HCT116 (cell line): ENCODE measurements at regions not wholly inside any gene's neighbourhood (a gene's known extent, or its start where the extent isn't known, plus 50 kb on each side); places are given as distances from the start of the nearest gene placed in this dataset.

Experiments
- ATAC-seq: fragments of 200-7000 bp; cut with Tn5 transposase; 2 replicates; pipeline ENCODE4 v1.9.1; 2020; ENCODE audit warnings: mild to moderate bottlenecking, moderate library complexity
- BruUV-seq: library from RNA; stranded (reverse); fragments of 400-500 nt; replicated peaks from 2 replicates; lab custom pipeline; 2021; lab: Mats Ljungman, UMichigan
- CTCF ChIA-PET: fragments of 300-600 bp; sonication (Branson Sonifier 250); formaldehyde crosslinking; loops from one replicate; lab custom pipeline; 2021; ENCODE audit warnings: antibody characterized with exemption; lab: Charles Lee
- POLR2A ChIA-PET: fragments of 300-600, 350-600 bp; sonication (Branson Sonifier 250); formaldehyde crosslinking; loops from one replicate; lab custom pipeline; 2021; ENCODE audit warnings: antibody characterized with exemption; lab: Charles Lee
- RAD21 ChIA-PET, 2 experiments: fragments of 300-600 bp; sonication (Branson Sonifier 250); formaldehyde crosslinking; loops; one replicate each; lab custom pipeline; 2023; ENCODE audit warnings: low total read pairs in 2 of 2; ENCODE audit not compliant: uncharacterized antibody in 2 of 2, unreplicated experiment in 2 of 2, low non-redundant PET in 1 of 2; lab: Charles Lee
- DNase-seq: peaks from one replicate; pipeline ENCODE4 v3.0.0-alpha.2; 2010; ENCODE audit warnings: low read depth, low spot score
- H2AFZ ChIP-seq: fragments of 200-600 bp; shearing (Covaris generic), sonication (generic); 2 replicates; pipeline ENCODE4 v1.6.1; 2017; ENCODE audit warnings: low read depth, mixed run types, mixed read lengths, antibody characterized with exemption, low read length; ENCODE audit not compliant: poor library complexity, severe bottlenecking
- H3K27ac ChIP-seq: 2 replicates; pipeline ENCODE4 v1.5.1; 2012; ENCODE audit warnings: low read depth, low read length
- H3K27me3 ChIP-seq: fragments of 200-600 bp; sonication (generic); 2 replicates; pipeline ENCODE4 v1.6.1; 2016; ENCODE audit warnings: mixed run types, low read length, mixed read lengths; ENCODE audit not compliant: insufficient read depth
- H3K36me3 ChIP-seq, 2 experiments: fragments of 200-500 bp in 1 of 2; fragments of 200-600 bp in 1 of 2; sonication (Bioruptor generic) in 1 of 2; sonication (generic) in 1 of 2; 2 replicates each; pipeline versions ENCODE4 v1.5.1 to v1.6.1; 2014 to 2016; ENCODE audit warnings: low read length in 2 of 2, inconsistent platforms in 1 of 2, mixed read lengths in 1 of 2, mixed run types in 1 of 2; ENCODE audit not compliant: insufficient read depth in 2 of 2, control insufficient read depth in 1 of 2
- H3K4me1 ChIP-seq, 2 experiments: fragments of 200-600 bp in 1 of 2; sonication (generic) in 1 of 2; 2 replicates each; pipeline versions ENCODE4 v1.5.1 to v1.6.1; 2012 to 2017; ENCODE audit warnings: low read length in 2 of 2, inconsistent platforms in 1 of 2, mild to moderate bottlenecking in 1 of 2, mixed read lengths in 1 of 2, mixed run types in 1 of 2, moderate library complexity in 1 of 2; ENCODE audit not compliant: insufficient read depth in 2 of 2, control insufficient read depth in 1 of 2
- H3K4me2 ChIP-seq: fragments of 200-600 bp; sonication (generic); 2 replicates; pipeline ENCODE4 v1.6.1; 2017; ENCODE audit warnings: mixed run types, low read length, mixed read lengths
- H3K4me3 ChIP-seq, 2 experiments: fragments of 200-600 bp in 1 of 2; sonication (generic) in 1 of 2; replicated peaks in 1 of 2; 2 replicates each; pipeline ENCODE4 v1.5.1; 2011 to 2016; ENCODE audit warnings: low read length in 2 of 2, control low read depth in 1 of 2, low read depth in 1 of 2, mild to moderate bottlenecking in 1 of 2, mixed read lengths in 1 of 2, mixed run types in 1 of 2
- H3K79me2 ChIP-seq: fragments of 200-600 bp; sonication (generic); 2 replicates; pipeline ENCODE4 v1.6.1; 2017; ENCODE audit warnings: mild to moderate bottlenecking, mixed run types, low read length, moderate library complexity, mixed read lengths; ENCODE audit not compliant: insufficient read depth
- H3K9ac ChIP-seq: fragments of 200-600 bp; sonication (generic); 2 replicates; pipeline ENCODE4 v1.6.1; 2016; ENCODE audit warnings: low read length, mixed read lengths
- H3K9me2 ChIP-seq: fragments of 200-600 bp; sonication (generic), shearing (Covaris generic); 2 replicates; pipeline ENCODE4 v1.6.1; 2017; ENCODE audit warnings: mixed run types, mild to moderate bottlenecking, moderate library complexity; ENCODE audit not compliant: insufficient read depth
- H3K9me3 ChIP-seq, 2 experiments: fragments of 200-500 bp in 1 of 2; fragments of 200-600 bp in 1 of 2; sonication (Bioruptor generic) in 1 of 2; sonication (generic) in 1 of 2; 2 replicates each; pipeline ENCODE4 v1.6.1; 2014 to 2017; ENCODE audit warnings: low read length in 2 of 2, mixed read lengths in 2 of 2, inconsistent platforms in 1 of 2, low read depth in 1 of 2, mild to moderate bottlenecking in 1 of 2, mixed run types in 1 of 2, moderate library complexity in 1 of 2; ENCODE audit not compliant: control insufficient read depth in 1 of 2, insufficient read depth in 1 of 2
- H4K20me1 ChIP-seq: fragments of 200-600 bp; sonication (generic), shearing (Covaris generic); 2 replicates; pipeline ENCODE4 v1.6.1; 2017; ENCODE audit warnings: mixed run types, mild to moderate bottlenecking, moderate library complexity; ENCODE audit not compliant: insufficient read depth
- CEBPB ChIP-seq: IDR thresholded peaks from 2 replicates; pipeline ENCODE4 v1.6.1; 2012; ENCODE audit warnings: low read depth
- EGR1 ChIP-seq: IDR thresholded peaks from 2 replicates; pipeline ENCODE4 v1.6.1; 2012; ENCODE audit warnings: low read depth
- ELF1 ChIP-seq: IDR thresholded peaks from 2 replicates; pipeline ENCODE4 v1.6.1; 2012; ENCODE audit warnings: low read depth, borderline replicate concordance
- EZH2 ChIP-seq: fragments of 200-600 bp; sonication (generic); IDR thresholded peaks from 2 replicates; pipeline ENCODE4 v1.6.1; 2017; ENCODE audit warnings: antibody characterized with exemption, mixed run types
- EZH2phosphoT487 ChIP-seq: fragments of 200-600 bp; IDR thresholded peaks from 2 replicates; pipeline ENCODE4 v1.6.1; 2018; ENCODE audit warnings: antibody characterized with exemption, borderline replicate concordance
- FOSL1 ChIP-seq: IDR thresholded peaks from 2 replicates; pipeline ENCODE4 v1.6.1; 2012; ENCODE audit warnings: low read depth
- JUND ChIP-seq: IDR thresholded peaks from 2 replicates; pipeline ENCODE4 v1.6.1; 2012
- POLR2AphosphoS5 ChIP-seq: IDR thresholded peaks from 2 replicates; pipeline ENCODE4 v1.6.1; 2011; ENCODE audit warnings: mild to moderate bottlenecking, low read depth, low read length, moderate library complexity
- RAD21 ChIP-seq: IDR thresholded peaks from 2 replicates; pipeline ENCODE4 v1.6.1; 2012; ENCODE audit warnings: low read depth, mild to moderate bottlenecking
- SIN3A ChIP-seq: IDR thresholded peaks from 2 replicates; pipeline ENCODE4 v1.6.1; 2012; ENCODE audit warnings: low read depth
- SP1 ChIP-seq: IDR thresholded peaks from 2 replicates; pipeline ENCODE4 v1.6.1; 2012; ENCODE audit warnings: low read depth
- SRF ChIP-seq: IDR thresholded peaks from 2 replicates; pipeline ENCODE4 v1.6.1; 2012; ENCODE audit warnings: low read depth
- YY1 ChIP-seq: IDR thresholded peaks from 2 replicates; pipeline ENCODE4 v1.6.1; 2011; ENCODE audit warnings: low read length, low read depth, moderate library complexity, mild to moderate bottlenecking; ENCODE audit not compliant: insufficient replicate concordance; ENCODE audit errors: extremely low read depth
- ZFX ChIP-seq: fragments of 450-650 bp; IDR thresholded peaks from 2 replicates; pipeline ENCODE4 v1.6.1; 2017
- ZNF274 ChIP-seq: fragments of 200-500 bp; sonication (Bioruptor generic); IDR thresholded peaks from 2 replicates; pipeline ENCODE4 v1.6.1; 2014; ENCODE audit warnings: mild to moderate bottlenecking, low read depth, low read length, inconsistent platforms
- intact Hi-C: fragments of 100-400 bp; cut with micrococcal nuclease; formaldehyde crosslinking; loops from 2 replicates; pipeline ENCODE4 v1.10.0; 2022
- TF ChIP-seq, protein P1 (sequence below): IDR thresholded peaks from 2 replicates; pipeline ENCODE4 v1.6.1; 2012
- TF ChIP-seq, protein P2 (sequence below): IDR thresholded peaks from 2 replicates; pipeline ENCODE4 v1.6.1; 2011; ENCODE audit warnings: mild to moderate bottlenecking, low read length, moderate library complexity; ENCODE audit not compliant: insufficient replicate concordance; ENCODE audit errors: extremely low read depth
- TF ChIP-seq, protein P3 (sequence below), 3 experiments: fragments of 200-600 bp in 1 of 3; sonication (generic) in 1 of 3; IDR thresholded peaks in 2 of 3; conservative IDR thresholded peaks in 1 of 3; 2 replicates each; pipeline ENCODE4 v1.5.1; 2012 to 2017; ENCODE audit warnings: low read depth in 2 of 3, low read length in 2 of 3, antibody characterized with exemption in 1 of 3, borderline replicate concordance in 1 of 3, control low read depth in 1 of 3, mild to moderate bottlenecking in 1 of 3, mixed read lengths in 1 of 3, mixed run types in 1 of 3, moderate library complexity in 1 of 3; ENCODE audit not compliant: insufficient read depth in 1 of 3

DNA sequence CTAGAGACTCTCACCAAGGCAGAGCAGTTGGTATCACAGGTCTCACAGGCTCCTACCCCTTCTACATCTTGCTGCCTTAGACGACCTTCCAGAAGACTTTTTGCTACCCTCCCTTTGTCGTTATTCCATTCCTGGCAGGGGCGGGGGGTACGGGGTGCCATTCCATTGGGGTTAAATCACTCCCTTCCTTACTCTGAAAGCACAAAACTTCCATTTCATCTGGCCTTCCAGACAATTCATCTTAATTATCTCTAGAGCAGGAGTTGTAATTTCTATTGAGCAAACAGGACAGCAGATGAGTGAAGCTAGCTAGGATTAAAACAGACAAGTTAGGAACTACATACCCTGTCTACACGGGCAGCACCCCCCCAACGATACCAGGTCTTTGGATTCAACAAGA is 276.2 kb upstream of the TANK start:
- no peaks in the 10 kb centered on the region for H3K79me2 ChIP-seq
- H3K27me3 ChIP-seq, result no peaks in the 10 kb centered on the region
- ChIA-PET CTCF (no interaction called here), RAD21 (no interaction called here), POLR2A (no interaction called here)
- H3K9ac ChIP-seq, result no peak overlapping the region
- no peaks in the 10 kb centered on the region for H3K4me1 ChIP-seq
- H3K9me3 ChIP-seq, result no peaks in the 10 kb centered on the region
- no peak overlapping the region for H3K4me3 ChIP-seq
- H3K36me3 ChIP-seq, result no peaks in the 10 kb centered on the region
- no TSS peak for BruUV-seq
- DNase-seq (no peak), ATAC-seq (no peak)
- H3K9me2 ChIP-seq, result peaks cover 3% of the 10 kb centered on the region; the same call in 1 of the 2 replicates
- H4K20me1 ChIP-seq, result no peaks in the 10 kb centered on the region
- no peak for TF ChIP-seq SIN3A
- TF ChIP-seq JUND, result no peak
- no peak for TF ChIP-seq ELF1
- no peak for TF ChIP-seq EGR1
- no peak for TF ChIP-seq SP1
- TF ChIP-seq FOSL1, result no peak
- no peak for TF ChIP-seq POLR2AphosphoS5
- no peak for TF ChIP-seq EZH2phosphoT487
- TF ChIP-seq, protein P1, sequence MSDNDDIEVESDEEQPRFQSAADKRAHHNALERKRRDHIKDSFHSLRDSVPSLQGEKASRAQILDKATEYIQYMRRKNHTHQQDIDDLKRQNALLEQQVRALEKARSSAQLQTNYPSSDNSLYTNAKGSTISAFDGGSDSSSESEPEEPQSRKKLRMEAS, result no peak
- no peak for TF ChIP-seq ZNF274
- TF ChIP-seq, protein P2, sequence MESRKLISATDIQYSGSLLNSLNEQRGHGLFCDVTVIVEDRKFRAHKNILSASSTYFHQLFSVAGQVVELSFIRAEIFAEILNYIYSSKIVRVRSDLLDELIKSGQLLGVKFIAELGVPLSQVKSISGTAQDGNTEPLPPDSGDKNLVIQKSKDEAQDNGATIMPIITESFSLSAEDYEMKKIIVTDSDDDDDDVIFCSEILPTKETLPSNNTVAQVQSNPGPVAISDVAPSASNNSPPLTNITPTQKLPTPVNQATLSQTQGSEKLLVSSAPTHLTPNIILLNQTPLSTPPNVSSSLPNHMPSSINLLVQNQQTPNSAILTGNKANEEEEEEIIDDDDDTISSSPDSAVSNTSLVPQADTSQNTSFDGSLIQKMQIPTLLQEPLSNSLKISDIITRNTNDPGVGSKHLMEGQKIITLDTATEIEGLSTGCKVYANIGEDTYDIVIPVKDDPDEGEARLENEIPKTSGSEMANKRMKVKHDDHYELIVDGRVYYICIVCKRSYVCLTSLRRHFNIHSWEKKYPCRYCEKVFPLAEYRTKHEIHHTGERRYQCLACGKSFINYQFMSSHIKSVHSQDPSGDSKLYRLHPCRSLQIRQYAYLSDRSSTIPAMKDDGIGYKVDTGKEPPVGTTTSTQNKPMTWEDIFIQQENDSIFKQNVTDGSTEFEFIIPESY, result no peak
- no peak for TF ChIP-seq EZH2
- TF ChIP-seq SRF, result no peak
- TF ChIP-seq CEBPB, result no peak
- TF ChIP-seq ZFX, result no peak
- no peak for TF ChIP-seq YY1
- TF ChIP-seq, protein P3, sequence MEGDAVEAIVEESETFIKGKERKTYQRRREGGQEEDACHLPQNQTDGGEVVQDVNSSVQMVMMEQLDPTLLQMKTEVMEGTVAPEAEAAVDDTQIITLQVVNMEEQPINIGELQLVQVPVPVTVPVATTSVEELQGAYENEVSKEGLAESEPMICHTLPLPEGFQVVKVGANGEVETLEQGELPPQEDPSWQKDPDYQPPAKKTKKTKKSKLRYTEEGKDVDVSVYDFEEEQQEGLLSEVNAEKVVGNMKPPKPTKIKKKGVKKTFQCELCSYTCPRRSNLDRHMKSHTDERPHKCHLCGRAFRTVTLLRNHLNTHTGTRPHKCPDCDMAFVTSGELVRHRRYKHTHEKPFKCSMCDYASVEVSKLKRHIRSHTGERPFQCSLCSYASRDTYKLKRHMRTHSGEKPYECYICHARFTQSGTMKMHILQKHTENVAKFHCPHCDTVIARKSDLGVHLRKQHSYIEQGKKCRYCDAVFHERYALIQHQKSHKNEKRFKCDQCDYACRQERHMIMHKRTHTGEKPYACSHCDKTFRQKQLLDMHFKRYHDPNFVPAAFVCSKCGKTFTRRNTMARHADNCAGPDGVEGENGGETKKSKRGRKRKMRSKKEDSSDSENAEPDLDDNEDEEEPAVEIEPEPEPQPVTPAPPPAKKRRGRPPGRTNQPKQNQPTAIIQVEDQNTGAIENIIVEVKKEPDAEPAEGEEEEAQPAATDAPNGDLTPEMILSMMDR (IDR thresholded peaks at IDR 0.05 in 2 of 3, conservative IDR thresholded peaks at IDR 0.05 in 1 of 3; ENCODE audit: borderline replicate concordance in 1 of 3, insufficient read depth in 1 of 3, low read depth in 2 of 3, low read length in 2 of 3), result no peak
- TF ChIP-seq RAD21, result no peak
- no peak overlapping the region for H3K27ac ChIP-seq
- no peak overlapping the region for H3K4me2 ChIP-seq
- H2AFZ ChIP-seq, result no peak overlapping the region
- intact Hi-C loops, result no loop called here
